ENCODE measurements at regions not wholly inside any gene's neighbourhood (a gene's known extent, or its start where the extent isn't known, plus 50 kb on each side); places are given as distances from the start of the nearest gene placed in this dataset.

DNA sequence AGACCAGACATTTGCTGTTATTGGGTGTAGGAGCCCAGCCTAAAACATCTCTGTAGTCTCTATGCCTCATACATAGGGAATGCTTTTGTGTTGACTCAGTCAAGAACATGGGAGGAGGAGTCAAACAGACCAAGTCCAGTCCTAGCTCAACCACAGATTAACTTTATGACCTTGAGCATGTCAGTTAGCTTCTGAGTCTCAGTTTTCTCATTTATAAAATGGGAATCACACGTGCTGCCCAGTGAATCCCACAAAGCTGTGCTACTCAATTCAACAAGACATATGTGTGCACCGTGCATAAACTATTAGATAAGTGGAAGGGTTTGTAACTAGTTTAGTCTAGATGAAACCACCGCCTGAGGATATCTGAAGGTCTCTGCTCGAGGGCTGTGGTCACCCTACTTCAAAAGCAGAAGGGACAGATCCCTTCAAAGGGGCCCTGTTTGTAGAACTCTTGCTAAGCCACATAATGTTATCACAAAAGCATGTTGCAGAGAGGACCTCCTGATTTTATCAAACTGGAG lies 109.5 kb upstream of the NFIA start:
- Histone ChIP-seq H3K9me3 (no peaks in the 10 kb centered on the region), H3K4me3 (no peak overlapping the region), H3K27me3 (no peaks in the 10 kb centered on the region), H3K27ac (no peak overlapping the region), H3K36me3 (no peaks in the 10 kb centered on the region), H3K4me1 (no peaks in the 10 kb centered on the region)
- peak; percentile 75 for ATAC-seq
- TF ChIP-seq, protein P1, sequence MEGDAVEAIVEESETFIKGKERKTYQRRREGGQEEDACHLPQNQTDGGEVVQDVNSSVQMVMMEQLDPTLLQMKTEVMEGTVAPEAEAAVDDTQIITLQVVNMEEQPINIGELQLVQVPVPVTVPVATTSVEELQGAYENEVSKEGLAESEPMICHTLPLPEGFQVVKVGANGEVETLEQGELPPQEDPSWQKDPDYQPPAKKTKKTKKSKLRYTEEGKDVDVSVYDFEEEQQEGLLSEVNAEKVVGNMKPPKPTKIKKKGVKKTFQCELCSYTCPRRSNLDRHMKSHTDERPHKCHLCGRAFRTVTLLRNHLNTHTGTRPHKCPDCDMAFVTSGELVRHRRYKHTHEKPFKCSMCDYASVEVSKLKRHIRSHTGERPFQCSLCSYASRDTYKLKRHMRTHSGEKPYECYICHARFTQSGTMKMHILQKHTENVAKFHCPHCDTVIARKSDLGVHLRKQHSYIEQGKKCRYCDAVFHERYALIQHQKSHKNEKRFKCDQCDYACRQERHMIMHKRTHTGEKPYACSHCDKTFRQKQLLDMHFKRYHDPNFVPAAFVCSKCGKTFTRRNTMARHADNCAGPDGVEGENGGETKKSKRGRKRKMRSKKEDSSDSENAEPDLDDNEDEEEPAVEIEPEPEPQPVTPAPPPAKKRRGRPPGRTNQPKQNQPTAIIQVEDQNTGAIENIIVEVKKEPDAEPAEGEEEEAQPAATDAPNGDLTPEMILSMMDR (IDR thresholded peaks at IDR 0.05): no peak
- DNase-seq: no peak
- intact Hi-C loops (cut with DNase I): loop anchor here in 1 of 2 donors (10.0 kb wide), 2 partner anchors 72 to 482 kb away; no protein-coding TSS in a partner anchor

DNA sequence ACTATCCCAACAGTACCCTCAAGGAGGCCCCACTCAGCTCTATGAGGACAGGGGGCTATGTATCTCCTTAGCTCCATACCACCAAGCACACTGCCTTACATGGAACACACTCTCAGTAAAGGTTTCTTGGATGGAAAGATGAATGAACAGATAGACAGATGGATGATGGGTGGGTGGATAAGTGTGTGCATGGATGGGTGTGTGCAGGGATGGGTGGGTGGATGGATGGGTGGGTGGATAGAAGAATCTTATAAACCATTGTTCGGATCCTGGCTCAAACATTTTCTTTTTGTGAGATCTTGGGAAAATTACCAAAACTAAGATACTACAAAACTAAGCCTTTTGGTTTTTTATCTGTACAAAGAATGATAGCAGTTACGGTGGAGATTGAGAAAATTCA lies 111.0 kb upstream of the NFIA start:
- Histone ChIP-seq H3K4me3 (no peak overlapping the region), H3K36me3 (no peaks in the 10 kb centered on the region), H3K27ac (no peak overlapping the region), H3K9me3 (no peaks in the 10 kb centered on the region), H3K4me1 (no peaks in the 10 kb centered on the region), H3K27me3 (no peaks in the 10 kb centered on the region)
- intact Hi-C loops (cut with DNase I): loop anchor here in 1 of 2 donors (10.0 kb wide), 2 partner anchors 73 to 483 kb away; no protein-coding TSS in a partner anchor
- ATAC-seq (no peak), DNase-seq (no peak)
- TF ChIP-seq, protein P1 (IDR thresholded peaks at IDR 0.05): no peak

DNA sequence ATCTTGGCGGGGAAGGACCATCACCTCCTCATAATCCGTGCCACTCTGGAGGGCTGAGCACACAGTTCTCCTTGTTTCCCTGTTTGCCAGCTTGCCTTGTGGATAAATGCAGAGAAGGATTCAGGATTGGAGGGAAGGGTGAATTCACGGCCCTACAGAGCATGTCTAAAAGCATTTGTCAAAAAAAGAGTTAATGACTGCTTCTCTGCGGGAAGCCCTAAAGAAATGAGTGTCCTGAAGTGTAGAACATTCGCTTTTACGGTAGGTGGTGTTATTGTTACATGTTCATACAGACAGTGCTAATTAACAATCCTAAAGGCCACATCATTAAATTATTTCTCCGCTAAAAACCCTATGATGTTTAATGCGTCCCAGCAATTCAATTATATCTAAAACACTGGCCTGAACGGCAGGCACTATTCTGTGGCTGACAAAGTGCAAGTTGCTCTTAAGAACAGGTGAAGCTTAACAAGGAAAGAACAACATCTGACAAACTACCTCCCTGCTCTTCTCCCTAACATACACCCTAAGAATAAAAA lies 112.3 kb upstream of the NFIA start:
- Histone ChIP-seq H3K9me3 (peaks cover 0 to 11% of the 10 kb centered on the region in 2 donors), H3K27ac (no peak overlapping the region), H3K27me3 (no peaks in the 10 kb centered on the region), H3K4me1 (no peaks in the 10 kb centered on the region), H3K4me3 (no peak overlapping the region), H3K36me3 (no peaks in the 10 kb centered on the region)
- TF ChIP-seq, protein P1 (IDR thresholded peaks at IDR 0.05): peak in 1 of 2 donors; percentile 34
- intact Hi-C loops (cut with DNase I): loop anchor here in 1 of 2 donors (10.0 kb wide), 2 partner anchors 75 to 485 kb away; no protein-coding TSS in a partner anchor
- peak in 1 of 4 donors; percentile 46 for DNase-seq
- peak; percentile 84 for ATAC-seq

DNA sequence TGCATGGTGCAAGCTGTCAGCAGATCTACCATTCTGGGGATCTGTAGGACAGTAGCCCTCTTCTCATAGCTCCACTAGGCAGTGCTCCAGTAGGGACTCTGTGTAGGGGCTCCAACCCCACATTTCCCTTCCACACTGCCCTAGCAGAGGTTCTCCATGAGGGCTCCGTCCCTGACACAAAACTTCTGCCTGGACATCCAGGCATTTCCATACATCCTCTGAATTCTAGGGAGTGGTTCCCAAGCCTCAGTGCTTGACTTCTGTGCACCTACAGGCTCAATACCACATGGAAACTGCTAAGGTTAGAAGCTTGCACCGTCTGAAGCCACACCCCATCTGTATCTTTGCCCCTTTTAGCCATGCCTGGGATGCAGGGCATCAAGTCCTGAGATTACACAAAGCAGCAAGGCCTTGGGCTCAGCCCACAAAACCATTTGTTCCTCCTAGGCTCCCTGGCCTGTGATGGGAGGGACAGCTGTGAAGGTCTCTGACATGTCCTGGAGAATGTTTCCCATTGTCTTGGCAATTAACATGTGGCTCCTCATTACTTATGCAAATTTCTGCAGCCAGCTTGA lies 117.0 kb upstream of the NFIA start:
- no peak for DNase-seq
- intact Hi-C loops (cut with DNase I): no loop called here
- TF ChIP-seq, protein P1 (IDR thresholded peaks at IDR 0.05): no peak

DNA sequence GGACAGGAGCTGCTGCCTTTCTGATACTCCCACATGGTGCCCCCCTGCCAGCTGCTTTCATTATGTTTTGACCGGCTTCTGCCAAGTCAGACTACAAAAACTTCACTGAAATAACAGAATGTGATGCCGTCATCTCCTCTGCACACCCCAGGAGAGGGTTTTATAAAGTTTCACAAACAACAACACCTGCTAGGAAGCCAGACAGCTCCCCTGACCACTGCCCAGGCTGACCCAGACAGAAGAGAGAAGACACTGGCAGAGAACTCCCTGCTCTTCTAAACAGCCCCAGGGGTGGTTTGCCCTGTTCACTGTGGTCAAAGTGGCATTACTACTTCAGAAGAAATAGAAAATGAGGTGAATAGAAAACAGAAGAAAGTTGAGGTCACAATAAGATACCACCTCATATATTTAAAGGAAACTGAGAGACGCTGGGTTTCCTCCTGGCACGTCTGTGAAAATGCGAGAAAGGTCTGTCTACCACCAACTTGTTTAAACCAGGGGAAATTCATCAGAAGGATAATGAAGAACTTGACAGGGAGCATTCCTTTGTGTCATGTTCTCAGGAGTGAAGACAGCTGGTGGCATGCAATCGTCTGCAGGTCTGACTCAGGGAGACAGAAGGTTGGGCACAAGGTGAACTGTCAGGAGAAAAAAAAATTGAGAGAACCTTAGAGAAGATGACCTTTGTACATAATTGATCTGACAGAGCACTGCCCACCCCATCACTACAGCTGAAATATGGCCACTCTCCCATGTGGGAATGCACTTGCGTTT lies 119.0 kb upstream of the NFIA start:
- Histone ChIP-seq H3K36me3 (no peaks in the 10 kb centered on the region), H3K4me3 (no peak overlapping the region), H3K27me3 (no peaks in the 10 kb centered on the region), H3K4me1 (no peaks in the 10 kb centered on the region), H3K27ac (no peak overlapping the region), H3K9me3 (peaks cover 0 to 18% of the 10 kb centered on the region in 2 donors)
- ATAC-seq (no peak), DNase-seq (no peak)
- TF ChIP-seq, protein P1 (IDR thresholded peaks at IDR 0.05): no peak
- intact Hi-C loops (cut with DNase I): no loop called here

More for the DNA sequence above, 117.0 kb upstream of the NFIA start:
- peaks cover 0 to 18% of the 10 kb centered on the region in 2 donors for H3K9me3 ChIP-seq
- H3K4me1 ChIP-seq: no peaks in the 10 kb centered on the region
- no peak overlapping the region for H3K27ac ChIP-seq
- H3K27me3 ChIP-seq: no peaks in the 10 kb centered on the region
- no peak for ATAC-seq
- no peak overlapping the region for H3K4me3 ChIP-seq
- H3K36me3 ChIP-seq: no peaks in the 10 kb centered on the region

Data from left lung (tissue), 4 donors.